Spleen (tissue), 7 donors: ENCODE measurements at regions not wholly inside any gene's neighbourhood (a gene's known extent, or its start where the extent isn't known, plus 50 kb on each side); places are given as distances from the start of the nearest gene placed in this dataset.

Experiments
- CTCF ChIP-seq, 11 experiments: fragments of 200-600 bp in 7 of 11; fragments of 450-650 bp in 4 of 11; sonication (generic) in 4 of 11; IDR thresholded peaks in 8 of 11; conservative IDR thresholded peaks in 3 of 11; 1 replicate in 7 of 11; 2 replicates in 4 of 11; pipeline versions ENCODE4 v1.4.0 to v1.8.0; 2016 to 2021; ENCODE audit warnings: antibody characterized with exemption in 11 of 11, inconsistent platforms in 4 of 11, mild to moderate bottlenecking in 1 of 11
- POLR2A ChIP-seq, 3 donors: fragments of 450-650 bp; IDR thresholded peaks; one replicate each; pipeline ENCODE4 v1.5.1; 2017; ENCODE audit warnings: antibody characterized with exemption in 3 of 3, mild to moderate bottlenecking in 1 of 3
- POLR2AphosphoS5 ChIP-seq, 3 donors: sonication (generic); formaldehyde crosslinking; IDR thresholded peaks; one replicate each; pipeline ENCODE4 v1.5.1; 2017; ENCODE audit warnings: antibody characterized with exemption in 3 of 3
- donor health status: DM: no; HTN: no; CAD: no; lungs with moderate emphysema.
- donor health status: DM: no; HTN: no; CAD: no.
- donor health status: DM: no; HTN: no; CAD: no.

- no peak for TF ChIP-seq POLR2A (IDR thresholded peaks at IDR 0.05)
- no peak for TF ChIP-seq CTCF (IDR thresholded peaks at IDR 0.05 in 8 of 11, conservative IDR thresholded peaks at IDR 0.05 in 3 of 11)
- no peak for TF ChIP-seq POLR2AphosphoS5 (IDR thresholded peaks at IDR 0.05)
These were observed 535.5 kb downstream of the SH2D4B start for GRCh38 chr10:81073155-81073554.
